Hepatocyte (in vitro differentiated cells): ENCODE measurements at regions not wholly inside any gene's neighbourhood (a gene's known extent, or its start where the extent isn't known, plus 50 kb on each side); places are given as distances from the start of the nearest gene placed in this dataset.
A peak's percentile ranks its signal among the peaks of the same experiment; 100 is the strongest.

Experiments used
- DNase-seq: peaks from one replicate; pipeline ENCODE4 v3.0.0-alpha.2; 2016; ENCODE audit warnings: low spot score
- H2AFZ ChIP-seq: fragments of 200-600 bp; sonication (generic); 2 replicates; pipeline ENCODE4 v1.6.0; 2016; ENCODE audit warnings: antibody characterized with exemption, mild to moderate bottlenecking
- H3K27ac ChIP-seq: fragments of 200-600 bp; sonication (generic); 2 replicates; pipeline ENCODE4 v1.5.1; 2016; ENCODE audit warnings: mild to moderate bottlenecking
- H3K27me3 ChIP-seq: fragments of 200-600 bp; sonication (generic); 2 replicates; pipeline ENCODE4 v1.6.1; 2016
- H3K36me3 ChIP-seq: fragments of 200-600 bp; sonication (generic); replicated peaks from 2 replicates; pipeline ENCODE4 v1.5.1; 2016; ENCODE audit warnings: low read depth; ENCODE audit not compliant: insufficient read depth
- H3K4me1 ChIP-seq: fragments of 200-600 bp; sonication (generic); 2 replicates; pipeline ENCODE4 v1.5.1; 2016; ENCODE audit warnings: mild to moderate bottlenecking, moderate library complexity; ENCODE audit not compliant: insufficient read depth
- H3K4me2 ChIP-seq: fragments of 200-600 bp; sonication (generic); 2 replicates; pipeline ENCODE4 v1.6.0; 2016
- H3K4me3 ChIP-seq: fragments of 200-600 bp; sonication (generic); 2 replicates; pipeline ENCODE4 v1.5.1; 2016; ENCODE audit warnings: mild to moderate bottlenecking
- H3K79me2 ChIP-seq: fragments of 200-600 bp; sonication (generic); 2 replicates; pipeline ENCODE4 v1.6.0; 2017; ENCODE audit warnings: mild to moderate bottlenecking
- H3K9me2 ChIP-seq: fragments of 200-600 bp; sonication (generic); replicated peaks from 2 replicates; pipeline ENCODE4 v1.6.0; 2017; ENCODE audit warnings: mild to moderate bottlenecking; ENCODE audit not compliant: insufficient read depth
- H3K9me3 ChIP-seq: fragments of 200-600 bp; sonication (generic); 2 replicates; pipeline ENCODE4 v1.5.1; 2016; ENCODE audit warnings: low read depth, mild to moderate bottlenecking
- H4K20me1 ChIP-seq: fragments of 200-600 bp; sonication (generic); 2 replicates; pipeline ENCODE4 v1.6.0; 2016; ENCODE audit warnings: mild to moderate bottlenecking; ENCODE audit not compliant: insufficient read depth, poor library complexity, severe bottlenecking
- CTCF ChIP-seq: fragments of 200-600 bp; sonication (generic); IDR thresholded peaks from 2 replicates; pipeline ENCODE4 v1.5.1; 2016; ENCODE audit warnings: antibody characterized with exemption, mild to moderate bottlenecking; ENCODE audit not compliant: poor library complexity
- EZH2 ChIP-seq: fragments of 200-600 bp; sonication (generic); IDR thresholded peaks from 2 replicates; pipeline ENCODE4 v1.6.1; 2016; ENCODE audit warnings: antibody characterized with exemption, mild to moderate bottlenecking, borderline replicate concordance
- EZH2phosphoT487 ChIP-seq: fragments of 200-600 bp; sonication (generic); IDR thresholded peaks from one replicate; pipeline ENCODE4 v1.6.1; 2018; ENCODE audit warnings: antibody characterized with exemption, mild to moderate bottlenecking, low read depth, moderate library complexity; ENCODE audit not compliant: unreplicated experiment, severe bottlenecking
- WGBS: methylation state at CpG from one replicate; pipeline ENCODE4 v1.1.6; 2016; ENCODE audit warnings: low lambda C conversion rate; ENCODE audit errors: missing lambda C conversion rate; 5-methylcytosine and 5-hydroxymethylcytosine counted together

- no peak overlapping the region for H2AFZ ChIP-seq
Observed at GRCh38 chr6:53979468-53980067, 131.7 kb upstream of the MLIP start.

GRCh38 chr6:53982366-53983050 is 128.7 kb upstream of the MLIP start:
- no peaks in the 10 kb centered on the region for H3K9me3 ChIP-seq
- 91% methylated on average over 4 of the region's 4 CpGs for WGBS
- no peak for TF ChIP-seq CTCF
- TF ChIP-seq EZH2phosphoT487, result no peak
- no peak for TF ChIP-seq EZH2
- no peaks in the 10 kb centered on the region for H4K20me1 ChIP-seq
- H3K79me2 ChIP-seq, result no peaks in the 10 kb centered on the region
- peaks cover 5% of the 10 kb centered on the region for H3K4me1 ChIP-seq
- H3K4me2 ChIP-seq, result no peak overlapping the region
- no peak overlapping the region for H2AFZ ChIP-seq
- no peaks in the 10 kb centered on the region for H3K9me2 ChIP-seq
- no peaks in the 10 kb centered on the region for H3K27me3 ChIP-seq
- DNase-seq, result no peak
- no peak overlapping the region for H3K27ac ChIP-seq
- no peak overlapping the region for H3K4me3 ChIP-seq
- H3K36me3 ChIP-seq, result no peaks in the 10 kb centered on the region

More at GRCh38 chr6:53979468-53980067, 131.7 kb upstream of the MLIP start:
- H3K79me2 ChIP-seq, result no peaks in the 10 kb centered on the region
- no peak overlapping the region for H3K4me2 ChIP-seq
- H3K4me3 ChIP-seq, result no peak overlapping the region
- no peaks in the 10 kb centered on the region for H3K9me3 ChIP-seq
- TF ChIP-seq EZH2, result no peak
- TF ChIP-seq CTCF, result peak; percentile 85
- TF ChIP-seq EZH2phosphoT487, result no peak
- H3K27ac ChIP-seq, result no peak overlapping the region
- DNase-seq, result peak; percentile 60
- H3K27me3 ChIP-seq, result no peaks in the 10 kb centered on the region
- H3K9me2 ChIP-seq, result no peaks in the 10 kb centered on the region
- H3K4me1 ChIP-seq, result no peaks in the 10 kb centered on the region
- no peaks in the 10 kb centered on the region for H3K36me3 ChIP-seq
- H4K20me1 ChIP-seq, result no peaks in the 10 kb centered on the region

- Histone ChIP-seq H3K79me2 (no peaks in the 10 kb centered on the region), H3K36me3 (no peaks in the 10 kb centered on the region), H3K4me2 (no peak overlapping the region), H4K20me1 (no peaks in the 10 kb centered on the region), H3K4me1 (peaks cover 5% of the 10 kb centered on the region), H3K27ac (no peak overlapping the region), H3K27me3 (no peaks in the 10 kb centered on the region), H2AFZ (no peak overlapping the region), H3K4me3 (no peak overlapping the region), H3K9me3 (no peaks in the 10 kb centered on the region), H3K9me2 (no peaks in the 10 kb centered on the region)
- TF ChIP-seq EZH2, result no peak
- WGBS, result 32% methylated on average over 1 of the region's 1 CpG
- no peak for DNase-seq
Observed at GRCh38 chr6:53983301-53983700, 127.9 kb upstream of the MLIP start.

GRCh38 chr6:53984163-53984562 is 127.1 kb upstream of the MLIP start:
- Histone ChIP-seq H4K20me1 (no peaks in the 10 kb centered on the region), H3K4me3 (no peak overlapping the region), H3K79me2 (no peaks in the 10 kb centered on the region), H3K4me1 (peaks cover 5% of the 10 kb centered on the region), H3K9me3 (no peaks in the 10 kb centered on the region), H3K27me3 (no peaks in the 10 kb centered on the region), H3K9me2 (no peaks in the 10 kb centered on the region), H3K4me2 (no peak overlapping the region), H2AFZ (no peak overlapping the region), H3K36me3 (no peaks in the 10 kb centered on the region), H3K27ac (no peak overlapping the region)
- DNase-seq, result no peak
- WGBS, result 83% methylated on average over 2 of the region's 2 CpGs
- TF ChIP-seq EZH2 (no peak), CTCF (no peak), EZH2phosphoT487 (no peak)
